CD4-positive, alpha-beta memory T cell (primary cell): ENCODE measurements at regions not wholly inside any gene's neighbourhood (a gene's known extent, or its start where the extent isn't known, plus 50 kb on each side); places are given as distances from the start of the nearest gene placed in this dataset.
"Not testable (repeated sequence)": the region's sequence is repeated elsewhere in the genome, so short reads cannot be mapped to it uniquely, and the experiment has no call there.

Experiments used
- CTCF ChIA-PET: fragments of 350-600 bp; sonication (Branson Sonifier 250); formaldehyde crosslinking; loops from one replicate; lab custom pipeline; 2021; ENCODE audit warnings: inconsistent platforms; ENCODE audit not compliant: partially characterized antibody; lab: Charles Lee
- POLR2A ChIA-PET: fragments of 350-600 bp; sonication (Branson Sonifier 250); formaldehyde crosslinking; loops from one replicate; lab custom pipeline; 2021; ENCODE audit not compliant: partially characterized antibody; lab: Charles Lee
- DNase-seq, 5 donors: peaks; one replicate each; pipeline versions ENCODE4 v3.0.0 to v3.0.0-alpha.2; 2020 to 2022; ENCODE audit warnings: mixed read lengths in 1 of 5
- H3K27ac ChIP-seq: one replicate; pipeline ENCODE4 v1.7.0; 2013; ENCODE audit warnings: low read depth, low read length
- H3K27me3 ChIP-seq: 2 replicates; pipeline ENCODE4 v1.7.0; 2013; ENCODE audit warnings: mild to moderate bottlenecking, low read length, moderate library complexity; ENCODE audit not compliant: insufficient read depth
- H3K36me3 ChIP-seq: 2 replicates; pipeline ENCODE4 v1.7.0; 2013; ENCODE audit warnings: mild to moderate bottlenecking, low read length, moderate library complexity; ENCODE audit not compliant: insufficient read depth
- H3K4me1 ChIP-seq: 2 replicates; pipeline ENCODE4 v1.7.0; 2013; ENCODE audit warnings: mild to moderate bottlenecking, low read length, moderate library complexity; ENCODE audit not compliant: insufficient read depth
- H3K4me3 ChIP-seq, 2 donors: one replicate each; pipeline ENCODE4 v1.7.0; 2013; ENCODE audit warnings: low read length in 2 of 2, mild to moderate bottlenecking in 1 of 2
- H3K9me3 ChIP-seq, 2 donors: one replicate each; pipeline ENCODE4 v1.7.0; 2013; ENCODE audit warnings: low read length in 2 of 2, control low read depth in 1 of 2; ENCODE audit not compliant: control insufficient read depth in 1 of 2
- H3K27ac Mint-ChIP-seq, 7 donors: one replicate each; pipeline ENCODE4 v1.8.0; 2020 to 2021; ENCODE audit warnings: mixed read lengths in 7 of 7, mild to moderate bottlenecking in 6 of 7, inconsistent platforms in 3 of 7, moderate library complexity in 3 of 7
- H3K27me3 Mint-ChIP-seq, 2 donors: one replicate each; pipeline ENCODE4 v1.8.0; 2020 to 2021; ENCODE audit warnings: mixed read lengths in 2 of 2
- H3K36me3 Mint-ChIP-seq, 2 donors: one replicate each; pipeline ENCODE4 v1.8.0; 2020 to 2021; ENCODE audit warnings: mixed read lengths in 2 of 2, inconsistent platforms in 1 of 2, mild to moderate bottlenecking in 1 of 2
- H3K4me1 Mint-ChIP-seq, 4 donors: one replicate each; pipeline ENCODE4 v1.8.0; 2020 to 2021; ENCODE audit warnings: mixed read lengths in 4 of 4, mild to moderate bottlenecking in 1 of 4
- H3K4me3 Mint-ChIP-seq, 8 donors: one replicate each; pipeline ENCODE4 v1.8.0; 2020 to 2021; ENCODE audit warnings: mixed read lengths in 8 of 8, mild to moderate bottlenecking in 7 of 8, moderate library complexity in 6 of 8, inconsistent platforms in 3 of 8
- H3K9me3 Mint-ChIP-seq, 8 donors: one replicate each; pipeline ENCODE4 v1.8.0; 2020 to 2021; ENCODE audit warnings: mixed read lengths in 8 of 8, mild to moderate bottlenecking in 5 of 8, inconsistent platforms in 3 of 8, moderate library complexity in 1 of 8
- intact Hi-C: fragments of 100-400 bp; cut with micrococcal nuclease; formaldehyde crosslinking; loops from one replicate; pipeline ENCODE4 v1.15.1; 2023

DNA sequence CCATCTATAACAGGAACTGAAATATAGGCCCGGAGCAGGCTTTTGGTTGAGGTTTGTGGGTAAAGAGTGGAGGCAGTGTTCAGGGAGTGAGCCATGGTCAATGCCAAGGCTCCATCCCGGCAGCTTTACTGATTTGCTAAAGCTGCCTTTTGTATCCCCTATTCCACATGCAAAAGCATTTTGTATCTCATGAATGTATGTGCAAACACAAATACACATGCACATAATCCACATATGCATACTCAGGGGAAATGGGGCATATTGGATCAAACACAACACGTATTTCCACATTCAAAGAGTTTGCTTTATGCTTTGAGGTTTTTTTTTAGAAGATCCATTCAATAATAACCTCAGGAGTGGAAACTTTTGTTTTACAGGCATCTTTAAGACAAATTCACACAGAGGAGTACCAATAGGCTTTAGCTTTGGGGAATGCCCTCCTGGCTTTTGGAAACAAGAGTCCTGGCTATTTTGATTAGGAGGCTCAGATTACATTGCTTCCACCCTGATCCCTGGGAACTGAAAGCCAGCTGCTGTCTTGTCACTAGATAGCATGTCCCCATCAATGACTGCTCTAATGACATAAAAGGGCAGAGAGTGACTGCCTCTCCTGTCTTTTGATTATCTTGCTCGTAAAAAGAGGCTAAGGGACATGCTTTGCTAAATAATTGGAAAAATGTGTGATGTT, 263.2 kb downstream of the EN1 start:
- H3K9me3 Mint-ChIP-seq: peaks cover 0 to 2% (median 0%) of the 10 kb centered on the region in 8 donors
- H3K4me1 ChIP-seq: no peaks in the 10 kb centered on the region
- H3K4me1 Mint-ChIP-seq: no peaks in the 10 kb centered on the region
- no peaks in the 10 kb centered on the region for H3K9me3 ChIP-seq
- intact Hi-C loops: no loop called here
- peaks cover 2 to 9% of the 10 kb centered on the region in 2 donors for H3K27me3 Mint-ChIP-seq
- no peaks in the 10 kb centered on the region for H3K27me3 ChIP-seq
- H3K27ac ChIP-seq: no peak overlapping the region
- no peak for DNase-seq
- ChIA-PET CTCF (no interaction called here), POLR2A (no interaction called here)
- H3K4me3 Mint-ChIP-seq: no peak overlapping the region
- H3K36me3 ChIP-seq: no peaks in the 10 kb centered on the region
- H3K27ac Mint-ChIP-seq: no peak overlapping the region
- H3K36me3 Mint-ChIP-seq: no peaks in the 10 kb centered on the region
- H3K4me3 ChIP-seq: no peak overlapping the region

DNA sequence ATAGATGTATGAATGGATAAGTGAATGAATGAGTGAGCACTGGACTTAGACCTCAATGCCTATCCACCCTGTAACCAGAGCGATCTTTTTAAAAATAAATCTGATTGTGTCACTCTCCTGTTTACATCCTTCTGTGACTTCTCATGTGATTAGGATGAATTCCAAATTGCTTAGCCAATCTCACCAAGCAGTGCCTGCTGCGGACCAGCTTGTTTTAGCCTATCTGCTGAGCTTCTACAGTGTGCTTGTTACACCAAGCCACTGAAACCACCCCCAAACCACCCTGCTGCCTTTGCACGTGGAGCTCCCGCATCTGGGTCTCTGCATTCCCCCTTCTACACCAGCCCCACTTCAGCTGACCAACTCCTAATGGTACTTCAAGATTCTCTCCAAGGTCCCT, 265.4 kb downstream of the EN1 start:
- H3K27me3 ChIP-seq: no peaks in the 10 kb centered on the region
- Mint-ChIP-seq H3K4me1 (no peaks in the 10 kb centered on the region), H3K4me3 (no peak overlapping the region), H3K27ac (no peak overlapping the region), H3K9me3 (peaks cover 0 to 2% (median 0%) of the 10 kb centered on the region in 8 donors), H3K27me3 (peaks cover 2 to 9% of the 10 kb centered on the region in 2 donors), H3K36me3 (no peaks in the 10 kb centered on the region)
- no peak overlapping the region for H3K27ac ChIP-seq
- no peaks in the 10 kb centered on the region for H3K4me1 ChIP-seq
- H3K4me3 ChIP-seq: no peak overlapping the region
- intact Hi-C loops: no loop called here
- DNase-seq: no peak
- CTCF ChIA-PET: no interaction called here
- no peaks in the 10 kb centered on the region for H3K9me3 ChIP-seq
- POLR2A ChIA-PET: no interaction called here
- no peaks in the 10 kb centered on the region for H3K36me3 ChIP-seq

DNA sequence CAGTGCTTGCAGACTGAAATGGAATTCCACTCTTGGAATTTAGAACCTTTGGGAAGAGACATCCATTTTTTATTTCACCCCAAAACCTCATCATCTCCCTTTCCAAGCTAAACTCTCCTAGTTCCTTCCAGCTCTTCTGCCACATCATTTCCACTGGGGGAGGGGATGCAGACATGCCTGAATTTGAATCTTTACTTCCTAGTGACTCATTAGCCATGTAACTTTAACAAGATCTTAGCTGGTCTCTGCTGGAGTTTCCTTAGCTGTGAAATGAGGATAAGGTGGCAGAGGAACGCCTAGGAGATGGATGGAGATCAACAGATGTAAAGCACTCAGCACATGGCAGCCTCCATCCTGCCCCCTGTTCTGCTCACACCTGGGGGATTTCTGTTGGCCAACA, 266.8 kb downstream of the EN1 start:
- H3K27ac Mint-ChIP-seq: no peak overlapping the region
- no peak overlapping the region for H3K4me3 Mint-ChIP-seq
- ChIA-PET POLR2A (no interaction called here), CTCF (no interaction called here)
- H3K27me3 ChIP-seq: no peaks in the 10 kb centered on the region
- H3K4me1 Mint-ChIP-seq: no peaks in the 10 kb centered on the region
- intact Hi-C loops: no loop called here
- peaks cover 0 to 9% of the 10 kb centered on the region in 2 donors for H3K27me3 Mint-ChIP-seq
- H3K27ac ChIP-seq: no peak overlapping the region
- no peaks in the 10 kb centered on the region for H3K9me3 ChIP-seq
- no peak overlapping the region for H3K4me3 ChIP-seq
- H3K9me3 Mint-ChIP-seq: peaks cover 0 to 2% (median 0%) of the 10 kb centered on the region in 8 donors
- no peaks in the 10 kb centered on the region for H3K4me1 ChIP-seq
- DNase-seq: no peak
- H3K36me3 ChIP-seq: no peaks in the 10 kb centered on the region
- no peaks in the 10 kb centered on the region for H3K36me3 Mint-ChIP-seq

GRCh38 chr2:118580107-118580506, 267.3 kb downstream of the EN1 start:
- peaks cover 0 to 2% (median 0%) of the 10 kb centered on the region in 8 donors for H3K9me3 Mint-ChIP-seq
- no peak for DNase-seq
- POLR2A ChIA-PET: no interaction called here

GRCh38 chr2:118577202-118577601, 270.2 kb downstream of the EN1 start:
- no peaks in the 10 kb centered on the region for H3K27me3 ChIP-seq
- DNase-seq: no peak
- no peak overlapping the region for H3K4me3 Mint-ChIP-seq
- H3K9me3 Mint-ChIP-seq: no peaks in the 10 kb centered on the region
- POLR2A ChIA-PET: no interaction called here
- H3K4me3 ChIP-seq: no peak overlapping the region
- no peaks in the 10 kb centered on the region for H3K36me3 Mint-ChIP-seq
- CTCF ChIA-PET: no interaction called here
- H3K27ac Mint-ChIP-seq: no peak overlapping the region
- no peaks in the 10 kb centered on the region for H3K9me3 ChIP-seq
- H3K27ac ChIP-seq: no peak overlapping the region
- no peaks in the 10 kb centered on the region for H3K4me1 Mint-ChIP-seq
- no peaks in the 10 kb centered on the region for H3K36me3 ChIP-seq
- peaks cover 0 to 7% of the 10 kb centered on the region in 2 donors for H3K27me3 Mint-ChIP-seq
- H3K4me1 ChIP-seq: no peaks in the 10 kb centered on the region
- intact Hi-C loops: no loop called here

More at GRCh38 chr2:118580107-118580506, 267.3 kb downstream of the EN1 start:
- no peak overlapping the region for H3K27ac Mint-ChIP-seq
- Histone ChIP-seq H3K36me3 (no peaks in the 10 kb centered on the region), H3K9me3 (no peaks in the 10 kb centered on the region), H3K27me3 (no peaks in the 10 kb centered on the region), H3K4me3 (no peak overlapping the region), H3K4me1 (no peaks in the 10 kb centered on the region), H3K27ac (no peak overlapping the region)
- H3K4me3 Mint-ChIP-seq: no peak overlapping the region
- H3K36me3 Mint-ChIP-seq: no peaks in the 10 kb centered on the region
- H3K27me3 Mint-ChIP-seq: peaks cover 0 to 9% of the 10 kb centered on the region in 2 donors
- intact Hi-C loops: no loop called here
- no peaks in the 10 kb centered on the region for H3K4me1 Mint-ChIP-seq
- CTCF ChIA-PET: no interaction called here

DNA sequence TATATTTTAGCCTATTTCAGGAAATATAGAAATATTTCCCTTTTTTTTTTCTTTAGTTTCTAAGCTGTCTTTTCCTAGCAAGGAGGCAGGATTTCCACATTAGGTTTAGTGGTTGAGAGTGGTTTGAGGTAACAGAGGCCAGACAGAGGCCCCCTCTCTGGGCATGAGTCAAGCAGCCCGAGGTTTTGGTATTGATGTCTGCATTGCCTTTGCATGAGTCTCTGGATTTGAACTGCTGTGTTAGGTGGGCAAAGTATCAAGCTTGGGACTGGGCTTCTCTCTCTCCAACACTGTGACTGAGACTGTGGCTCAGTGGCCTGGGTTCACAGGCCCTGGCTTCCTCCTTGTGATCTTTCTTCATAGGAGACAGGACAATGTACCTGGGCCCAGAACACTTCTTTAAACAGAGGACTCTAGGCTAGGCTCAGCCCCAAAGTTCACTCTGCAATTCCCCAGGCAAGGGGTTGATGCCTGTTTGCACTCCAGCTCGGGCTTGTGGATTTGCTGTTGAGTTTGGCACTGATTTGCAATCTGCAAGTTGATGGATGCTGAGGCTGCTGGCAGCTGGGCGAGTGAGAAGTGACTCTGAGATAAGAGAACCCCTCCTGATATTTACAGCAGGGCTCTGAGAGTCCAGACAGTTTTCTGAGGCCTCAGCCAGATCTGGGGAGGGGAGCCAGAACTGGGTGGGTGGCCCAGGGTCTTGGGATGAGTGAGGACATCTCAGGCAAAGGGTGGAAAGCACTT, 271.2 kb downstream of the EN1 start:
- DNase-seq: no peak
- CTCF ChIA-PET: no interaction called here
- H3K4me1 Mint-ChIP-seq: no peaks in the 10 kb centered on the region
- no peak overlapping the region for H3K27ac Mint-ChIP-seq
- Histone ChIP-seq H3K4me1 (no peaks in the 10 kb centered on the region), H3K9me3 (no peaks in the 10 kb centered on the region), H3K4me3 (no peak overlapping the region), H3K27me3 (no peaks in the 10 kb centered on the region), H3K36me3 (no peaks in the 10 kb centered on the region), H3K27ac (no peak overlapping the region)
- POLR2A ChIA-PET: no interaction called here
- no peaks in the 10 kb centered on the region for H3K36me3 Mint-ChIP-seq
- H3K4me3 Mint-ChIP-seq: no peak overlapping the region
- intact Hi-C loops: no loop called here
- H3K9me3 Mint-ChIP-seq: no peaks in the 10 kb centered on the region
- peaks cover 0 to 5% of the 10 kb centered on the region in 2 donors for H3K27me3 Mint-ChIP-seq

DNA sequence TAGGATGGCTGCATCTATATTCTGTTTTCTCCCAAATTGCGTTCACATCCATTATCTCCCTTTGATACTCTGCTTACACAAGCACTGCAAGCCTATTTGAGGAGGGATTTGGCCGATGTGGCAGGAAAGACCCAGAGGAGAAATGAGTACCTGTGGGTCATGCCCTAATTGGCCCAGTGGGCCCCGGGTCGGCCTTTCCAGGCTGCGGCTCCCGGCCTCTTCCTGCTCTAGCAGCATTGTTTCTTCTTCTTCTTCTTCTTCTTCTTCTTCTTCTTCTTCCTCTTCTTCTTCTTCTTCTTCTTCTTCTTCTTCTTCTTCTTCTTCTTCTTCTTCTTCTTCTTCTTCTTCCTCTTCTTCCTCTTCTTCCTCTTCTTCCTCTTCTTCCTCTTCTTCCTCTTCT, 275.1 kb downstream of the EN1 start:
- H3K9me3 Mint-ChIP-seq, H3K36me3 Mint-ChIP-seq, CTCF ChIA-PET, H3K9me3 ChIP-seq, intact Hi-C loops, POLR2A ChIA-PET, H3K36me3 ChIP-seq, H3K4me1 ChIP-seq, H3K4me1 Mint-ChIP-seq, H3K4me3 ChIP-seq, H3K27me3 Mint-ChIP-seq, H3K27ac ChIP-seq, DNase-seq, H3K27me3 ChIP-seq, H3K4me3 Mint-ChIP-seq, H3K27ac Mint-ChIP-seq: not testable (repeated sequence)
